ENCODE measurements at regions not wholly inside any gene's neighbourhood (a gene's known extent, or its start where the extent isn't known, plus 50 kb on each side); places are given as distances from the start of the nearest gene placed in this dataset.
"Not testable (repeated sequence)": the region's sequence is repeated elsewhere in the genome, so short reads cannot be mapped to it uniquely, and the experiment has no call there.

- DNase-seq: no peak
Measured at GRCh38 chr3:674116-674515, 418.7 kb upstream of the CNTN6 start.

- DNase-seq: no peak
Measured at GRCh38 chr3:675846-676245, 417.0 kb upstream of the CNTN6 start.

- no peak for DNase-seq
Measured at GRCh38 chr3:683770-684169, 409.1 kb upstream of the CNTN6 start.

GRCh38 chr3:690770-691169 lies 402.1 kb upstream of the CNTN6 start:
- DNase-seq: no peak

GRCh38 chr3:700514-700913 lies 392.3 kb upstream of the CNTN6 start:
- DNase-seq: no peak

- DNase-seq: no peak
Measured at GRCh38 chr3:707041-707440, 385.8 kb upstream of the CNTN6 start.

- DNase-seq: no peak
Measured at GRCh38 chr3:713006-713621, 379.7 kb upstream of the CNTN6 start.

- DNase-seq: no peak
Measured at GRCh38 chr3:713947-714620, 378.7 kb upstream of the CNTN6 start.

GRCh38 chr3:721086-721485 lies 371.7 kb upstream of the CNTN6 start:
- no peak for DNase-seq

GRCh38 chr3:732326-732928 lies 360.4 kb upstream of the CNTN6 start:
- no peak for DNase-seq

GRCh38 chr3:733313-733712 lies 359.5 kb upstream of the CNTN6 start:
- no peak for DNase-seq

- no peak for DNase-seq
Measured at GRCh38 chr3:757711-758110, 335.1 kb upstream of the CNTN6 start.

- DNase-seq: no peak
Measured at GRCh38 chr3:759106-759505, 333.7 kb upstream of the CNTN6 start.

GRCh38 chr3:773433-773832 lies 319.4 kb upstream of the CNTN6 start:
- not testable (repeated sequence) for DNase-seq

- no peak for DNase-seq
Measured at GRCh38 chr3:775178-775880, 317.5 kb upstream of the CNTN6 start.

- DNase-seq: no peak
Measured at GRCh38 chr3:780505-780904, 312.3 kb upstream of the CNTN6 start.

- DNase-seq: no peak
Measured at GRCh38 chr3:791442-791841, 301.4 kb upstream of the CNTN6 start.

- DNase-seq: no peak
Measured at GRCh38 chr3:792630-793029, 300.2 kb upstream of the CNTN6 start.

- DNase-seq: no peak
Measured at GRCh38 chr3:804211-804610, 288.6 kb upstream of the CNTN6 start.

GRCh38 chr3:805326-805725 lies 287.5 kb upstream of the CNTN6 start:
- no peak for DNase-seq

- no peak for DNase-seq
Measured at GRCh38 chr3:806006-806405, 286.8 kb upstream of the CNTN6 start.

- DNase-seq: no peak
Measured at GRCh38 chr3:816605-817004, 276.2 kb upstream of the CNTN6 start.

- no peak for DNase-seq
Measured at GRCh38 chr3:834679-835078, 258.1 kb upstream of the CNTN6 start.

GRCh38 chr3:835096-835495 lies 257.7 kb upstream of the CNTN6 start:
- DNase-seq: no peak

Data from right hindlimb (tissue), 1 donor.